ENCODE measurements at regions not wholly inside any gene's neighbourhood (a gene's known extent, or its start where the extent isn't known, plus 50 kb on each side); places are given as distances from the start of the nearest gene placed in this dataset.
A peak's percentile ranks its signal among the peaks of the same experiment; 100 is the strongest.

GRCh38 chr6:54018722-54019121 lies 92.5 kb upstream of the MLIP start:
- no peaks in the 10 kb centered on the region for H3K36me3 ChIP-seq (ENCODE audit: insufficient read depth, low read length)
- no peaks in the 10 kb centered on the region for H3F3A ChIP-seq (ENCODE audit: low read depth)
- TF ChIP-seq CTCF (conservative IDR thresholded peaks at IDR 0.05; ENCODE audit: low read length) (no peak), EZH2phosphoT487 (IDR thresholded peaks at IDR 0.05; ENCODE audit: borderline replicate concordance) (no peak)
- no peaks in the 10 kb centered on the region for H3K79me2 ChIP-seq (ENCODE audit: insufficient read depth, low read length)
- no peak overlapping the region for H3K9ac ChIP-seq (ENCODE audit: low read depth, low read length, poor library complexity, severe bottlenecking)
- H3K9me3 ChIP-seq (ENCODE audit: insufficient read depth, low read depth, low read length): no peaks in the 10 kb centered on the region
- peaks cover 12% of the 10 kb centered on the region for H3K4me1 ChIP-seq (ENCODE audit: insufficient read depth, low read length, poor library complexity, severe bottlenecking)
- no peak overlapping the region for H2AFZ ChIP-seq (ENCODE audit: low read length)
- no peak overlapping the region for H3K4me2 ChIP-seq (ENCODE audit: low read depth, low read length, poor library complexity, severe bottlenecking)
- no peak overlapping the region for H3K4me3 ChIP-seq (ENCODE audit: low read length, poor library complexity, severe bottlenecking)
- H3K9me2 ChIP-seq (replicated peaks; ENCODE audit: low read depth, low read length): no peaks in the 10 kb centered on the region
- no peaks in the 10 kb centered on the region for H3K27me3 ChIP-seq (ENCODE audit: insufficient read depth, low read length, poor library complexity, severe bottlenecking)
- no peaks in the 10 kb centered on the region for H4K20me1 ChIP-seq (ENCODE audit: insufficient read depth, low read length, poor library complexity, severe bottlenecking)

GRCh38 chr6:54019860-54020259 lies 91.4 kb upstream of the MLIP start:
- Histone ChIP-seq H3K36me3 (ENCODE audit: insufficient read depth, low read length) (no peaks in the 10 kb centered on the region), H3K9me2 (replicated peaks; ENCODE audit: low read depth, low read length) (no peaks in the 10 kb centered on the region), H3K9ac (ENCODE audit: low read depth, low read length, poor library complexity, severe bottlenecking) (no peak overlapping the region), H3K4me3 (ENCODE audit: low read length, poor library complexity, severe bottlenecking) (no peak overlapping the region), H3K9me3 (ENCODE audit: insufficient read depth, low read depth, low read length) (no peaks in the 10 kb centered on the region), H3K4me2 (ENCODE audit: low read depth, low read length, poor library complexity, severe bottlenecking) (no peak overlapping the region), H3F3A (ENCODE audit: low read depth) (no peaks in the 10 kb centered on the region), H2AFZ (ENCODE audit: low read length) (peak overlapping the region; percentile 67), H3K4me1 (ENCODE audit: insufficient read depth, low read length, poor library complexity, severe bottlenecking) (peaks cover 12% of the 10 kb centered on the region), H3K27me3 (ENCODE audit: insufficient read depth, low read length, poor library complexity, severe bottlenecking) (no peaks in the 10 kb centered on the region), H3K79me2 (ENCODE audit: insufficient read depth, low read length) (no peaks in the 10 kb centered on the region), H4K20me1 (ENCODE audit: insufficient read depth, low read length, poor library complexity, severe bottlenecking) (no peaks in the 10 kb centered on the region)
- TF ChIP-seq CTCF (conservative IDR thresholded peaks at IDR 0.05; ENCODE audit: low read length): no peak
- TF ChIP-seq EZH2phosphoT487 (IDR thresholded peaks at IDR 0.05; ENCODE audit: borderline replicate concordance): no peak

GRCh38 chr6:54020334-54020733 lies 90.9 kb upstream of the MLIP start:
- Histone ChIP-seq H3K27me3 (ENCODE audit: insufficient read depth, low read length, poor library complexity, severe bottlenecking) (no peaks in the 10 kb centered on the region), H3K36me3 (ENCODE audit: insufficient read depth, low read length) (no peaks in the 10 kb centered on the region), H2AFZ (ENCODE audit: low read length) (peak overlapping the region; percentile 67), H4K20me1 (ENCODE audit: insufficient read depth, low read length, poor library complexity, severe bottlenecking) (no peaks in the 10 kb centered on the region), H3K4me1 (ENCODE audit: insufficient read depth, low read length, poor library complexity, severe bottlenecking) (peaks cover 12% of the 10 kb centered on the region), H3K9ac (ENCODE audit: low read depth, low read length, poor library complexity, severe bottlenecking) (no peak overlapping the region), H3F3A (ENCODE audit: low read depth) (no peaks in the 10 kb centered on the region), H3K9me2 (replicated peaks; ENCODE audit: low read depth, low read length) (no peaks in the 10 kb centered on the region), H3K4me2 (ENCODE audit: low read depth, low read length, poor library complexity, severe bottlenecking) (no peak overlapping the region), H3K9me3 (ENCODE audit: insufficient read depth, low read depth, low read length) (no peaks in the 10 kb centered on the region), H3K79me2 (ENCODE audit: insufficient read depth, low read length) (no peaks in the 10 kb centered on the region), H3K4me3 (ENCODE audit: low read length, poor library complexity, severe bottlenecking) (no peak overlapping the region)
- TF ChIP-seq CTCF (conservative IDR thresholded peaks at IDR 0.05; ENCODE audit: low read length) (no peak), EZH2phosphoT487 (IDR thresholded peaks at IDR 0.05; ENCODE audit: borderline replicate concordance) (no peak)

Data from Loucy (cell line).